ENCODE measurements at regions not wholly inside any gene's neighbourhood (a gene's known extent, or its start where the extent isn't known, plus 50 kb on each side); places are given as distances from the start of the nearest gene placed in this dataset.

- no peak for DNase-seq (ENCODE audit: low read depth in 3 of 3, low spot score in 2 of 3)
These were observed 349.0 kb downstream of the PRL start for GRCh38 chr6:21947731-21948386.

GRCh38 chr6:21949211-21949801 lies 347.5 kb downstream of the PRL start:
- no peak for DNase-seq (ENCODE audit: low read depth in 3 of 3, low spot score in 2 of 3)

- DNase-seq (ENCODE audit: low read depth in 3 of 3, low spot score in 2 of 3): no peak
These were observed 344.5 kb downstream of the PRL start for GRCh38 chr6:21952367-21952766.

GRCh38 chr6:21953831-21954801 lies 342.7 kb downstream of the PRL start:
- DNase-seq (ENCODE audit: low read depth in 3 of 3, low spot score in 2 of 3): no peak

GRCh38 chr6:21955053-21955595 lies 341.7 kb downstream of the PRL start:
- DNase-seq (ENCODE audit: low read depth in 3 of 3, low spot score in 2 of 3): no peak

GRCh38 chr6:21955951-21956350 lies 340.9 kb downstream of the PRL start:
- no peak for DNase-seq (ENCODE audit: low read depth in 3 of 3, low spot score in 2 of 3)

- no peak for DNase-seq (ENCODE audit: low read depth in 3 of 3, low spot score in 2 of 3)
These were observed 338.4 kb downstream of the PRL start for GRCh38 chr6:21958428-21958827.

- no peak for DNase-seq (ENCODE audit: low read depth in 3 of 3, low spot score in 2 of 3)
These were observed 335.6 kb downstream of the PRL start for GRCh38 chr6:21961226-21961625.

GRCh38 chr6:21965016-21965415 lies 331.8 kb downstream of the PRL start:
- no peak for DNase-seq (ENCODE audit: low read depth in 3 of 3, low spot score in 2 of 3)

GRCh38 chr6:21965953-21966539 lies 330.8 kb downstream of the PRL start:
- no peak for DNase-seq (ENCODE audit: low read depth in 3 of 3, low spot score in 2 of 3)

GRCh38 chr6:21967056-21967974 lies 329.5 kb downstream of the PRL start:
- DNase-seq (ENCODE audit: low read depth in 3 of 3, low spot score in 2 of 3): no peak

- no peak for DNase-seq (ENCODE audit: low read depth in 3 of 3, low spot score in 2 of 3)
These were observed 328.4 kb downstream of the PRL start for GRCh38 chr6:21968411-21968810.

GRCh38 chr6:21969192-21969591 lies 327.6 kb downstream of the PRL start:
- DNase-seq (ENCODE audit: low read depth in 3 of 3, low spot score in 2 of 3): no peak

GRCh38 chr6:21970569-21971300 lies 326.1 kb downstream of the PRL start:
- no peak for DNase-seq (ENCODE audit: low read depth in 3 of 3, low spot score in 2 of 3)

- no peak for DNase-seq (ENCODE audit: low read depth in 3 of 3, low spot score in 2 of 3)
These were observed 325.3 kb downstream of the PRL start for GRCh38 chr6:21971541-21971940.

- no peak for DNase-seq (ENCODE audit: low read depth in 3 of 3, low spot score in 2 of 3)
These were observed 324.3 kb downstream of the PRL start for GRCh38 chr6:21972516-21972915.

GRCh38 chr6:21977346-21977745 lies 319.5 kb downstream of the PRL start:
- DNase-seq (ENCODE audit: low read depth in 3 of 3, low spot score in 2 of 3): no peak

GRCh38 chr6:21981235-21981833 lies 315.5 kb downstream of the PRL start:
- no peak for DNase-seq (ENCODE audit: low read depth in 3 of 3, low spot score in 2 of 3)

- DNase-seq (ENCODE audit: low read depth in 3 of 3, low spot score in 2 of 3): no peak
These were observed 312.7 kb downstream of the PRL start for GRCh38 chr6:21984135-21984534.

All from right renal cortex interstitium (tissue), 3 donors.